Naive thymus-derived CD4-positive, alpha-beta T cell (primary cell): ENCODE measurements at regions not wholly inside any gene's neighbourhood (a gene's known extent, or its start where the extent isn't known, plus 50 kb on each side); places are given as distances from the start of the nearest gene placed in this dataset.
A peak's percentile ranks its signal among the peaks of the same experiment; 100 is the strongest.

Source experiments
- ATAC-seq: fragments of 150-1000 bp; cut with Tn5 transposase; 2 replicates; pipeline ENCODE4 v1.10.0; 2021; ENCODE audit warnings: mild to moderate bottlenecking, moderate library complexity
- CTCF ChIA-PET: fragments of 350-600 bp; sonication (Branson Sonifier 250); formaldehyde crosslinking; loops from one replicate; lab custom pipeline; 2021; ENCODE audit warnings: antibody characterized with exemption; lab: Charles Lee
- POLR2A ChIA-PET: fragments of 350-600 bp; sonication (Branson Sonifier 250); formaldehyde crosslinking; loops from one replicate; lab custom pipeline; 2021; ENCODE audit warnings: antibody characterized with exemption, inconsistent platforms; lab: Charles Lee
- DNase-seq, 9 donors: peaks; one replicate each; pipeline versions ENCODE4 v3.0.0 to v3.0.0-alpha.2; 2020 to 2022; ENCODE audit warnings: mixed read lengths in 1 of 9
- H3K27ac ChIP-seq: one replicate; pipeline ENCODE4 v1.7.0; 2013; ENCODE audit warnings: mild to moderate bottlenecking, low read depth, low read length, moderate library complexity
- H3K27me3 ChIP-seq, 2 donors: one replicate each; pipeline ENCODE4 v1.7.0; 2013; ENCODE audit warnings: low read length in 2 of 2, mild to moderate bottlenecking in 2 of 2, moderate library complexity in 2 of 2; ENCODE audit not compliant: control insufficient read depth in 2 of 2, insufficient read depth in 2 of 2
- H3K36me3 ChIP-seq, 3 experiments: 1 replicate in 2 of 3; 2 replicates in 1 of 3; pipeline ENCODE4 v1.7.0; 2013; ENCODE audit warnings: low read length in 3 of 3, mild to moderate bottlenecking in 3 of 3, moderate library complexity in 1 of 3; ENCODE audit not compliant: insufficient read depth in 3 of 3, control insufficient read depth in 2 of 3
- H3K4me1 ChIP-seq, 2 donors: one replicate each; pipeline ENCODE4 v1.7.0; 2013; ENCODE audit warnings: low read length in 2 of 2, mild to moderate bottlenecking in 2 of 2, moderate library complexity in 1 of 2; ENCODE audit not compliant: control insufficient read depth in 2 of 2, insufficient read depth in 2 of 2
- H3K4me3 ChIP-seq: 2 replicates; pipeline ENCODE4 v1.7.0; 2013; ENCODE audit warnings: mild to moderate bottlenecking, low read length
- H3K9me3 ChIP-seq, 3 experiments: 1 replicate in 2 of 3; 2 replicates in 1 of 3; pipeline ENCODE4 v1.7.0; 2013; ENCODE audit warnings: low read length in 3 of 3; ENCODE audit not compliant: control insufficient read depth in 2 of 3
- H3K27ac Mint-ChIP-seq, 9 donors: one replicate each; pipeline ENCODE4 v1.8.0; 2020 to 2022; ENCODE audit warnings: mixed read lengths in 9 of 9, mild to moderate bottlenecking in 8 of 9, moderate library complexity in 5 of 9, inconsistent platforms in 2 of 9
- H3K27me3 Mint-ChIP-seq, 5 donors: one replicate each; pipeline ENCODE4 v1.8.0; 2021 to 2022; ENCODE audit warnings: mixed read lengths in 5 of 5, mild to moderate bottlenecking in 1 of 5
- H3K36me3 Mint-ChIP-seq, 5 donors: one replicate each; pipeline ENCODE4 v1.8.0; 2020 to 2022; ENCODE audit warnings: mixed read lengths in 5 of 5, mild to moderate bottlenecking in 3 of 5, inconsistent platforms in 1 of 5
- H3K4me1 Mint-ChIP-seq, 7 donors: one replicate each; pipeline ENCODE4 v1.8.0; 2020 to 2022; ENCODE audit warnings: mixed read lengths in 7 of 7, mild to moderate bottlenecking in 3 of 7, inconsistent platforms in 1 of 7
- H3K4me3 Mint-ChIP-seq, 10 donors: one replicate each; pipeline ENCODE4 v1.8.0; 2020 to 2022; ENCODE audit warnings: mild to moderate bottlenecking in 10 of 10, mixed read lengths in 10 of 10, moderate library complexity in 6 of 10, inconsistent platforms in 2 of 10
- H3K9me3 Mint-ChIP-seq, 11 donors: one replicate each; pipeline ENCODE4 v1.8.0; 2020 to 2022; ENCODE audit warnings: mixed read lengths in 11 of 11, mild to moderate bottlenecking in 4 of 11, inconsistent platforms in 1 of 11, moderate library complexity in 1 of 11
- intact Hi-C, 2 donors: fragments of 100-400 bp; cut with micrococcal nuclease; formaldehyde crosslinking; loops; one replicate each; pipeline ENCODE4 v1.15.1; 2023

- Mint-ChIP-seq H3K27ac (no peak overlapping the region), H3K4me3 (no peak overlapping the region), H3K9me3 (peaks cover 0 to 2% (median 0%) of the 10 kb centered on the region in 11 donors), H3K27me3 (peaks cover 7 to 26% (median 11%) of the 10 kb centered on the region in 5 donors), H3K36me3 (no peaks in the 10 kb centered on the region), H3K4me1 (no peaks in the 10 kb centered on the region)
- peaks cover 0 to 4% of the 10 kb centered on the region in 2 donors for H3K27me3 ChIP-seq
- POLR2A ChIA-PET: no interaction called here
- no peaks in the 10 kb centered on the region for H3K9me3 ChIP-seq
- no peak overlapping the region for H3K27ac ChIP-seq
- CTCF ChIA-PET: no interaction called here
- H3K4me3 ChIP-seq: no peak overlapping the region
- DNase-seq: no peak
- no peak for ATAC-seq
- no peaks in the 10 kb centered on the region for H3K36me3 ChIP-seq
- intact Hi-C loops: no loop called here
- no peaks in the 10 kb centered on the region for H3K4me1 ChIP-seq
Measured at GRCh38 chr5:86671536-86671935, 53.8 kb downstream of the COX7C start.

GRCh38 chr5:86674069-86674468, 56.3 kb downstream of the COX7C start:
- Histone ChIP-seq H3K4me1 (no peaks in the 10 kb centered on the region), H3K36me3 (no peaks in the 10 kb centered on the region), H3K27me3 (peaks cover 0 to 4% of the 10 kb centered on the region in 2 donors), H3K9me3 (no peaks in the 10 kb centered on the region), H3K4me3 (no peak overlapping the region), H3K27ac (no peak overlapping the region)
- Mint-ChIP-seq H3K36me3 (no peaks in the 10 kb centered on the region), H3K27me3 (peaks cover 7 to 19% (median 11%) of the 10 kb centered on the region in 5 donors), H3K27ac (no peak overlapping the region), H3K4me1 (no peaks in the 10 kb centered on the region), H3K4me3 (no peak overlapping the region), H3K9me3 (peaks cover 0 to 2% (median 0%) of the 10 kb centered on the region in 11 donors)
- intact Hi-C loops: no loop called here
- ChIA-PET POLR2A (no interaction called here), CTCF (interaction anchor here (0.6 kb wide), 1 partner anchor 10 kb away, joined by 3 read pairs; no protein-coding TSS in a partner anchor)
- no peak for ATAC-seq
- DNase-seq: no peak

GRCh38 chr5:86675311-86675710, 57.6 kb downstream of the COX7C start:
- Histone ChIP-seq H3K4me1 (no peaks in the 10 kb centered on the region), H3K9me3 (no peaks in the 10 kb centered on the region), H3K27me3 (peaks cover 0 to 4% of the 10 kb centered on the region in 2 donors), H3K27ac (no peak overlapping the region), H3K36me3 (no peaks in the 10 kb centered on the region), H3K4me3 (no peak overlapping the region)
- Mint-ChIP-seq H3K27me3 (peaks cover 7 to 15% (median 11%) of the 10 kb centered on the region in 5 donors), H3K4me3 (no peak overlapping the region), H3K27ac (no peak overlapping the region), H3K9me3 (peaks cover 0 to 2% (median 0%) of the 10 kb centered on the region in 11 donors), H3K4me1 (no peaks in the 10 kb centered on the region), H3K36me3 (no peaks in the 10 kb centered on the region)
- DNase-seq (no peak), ATAC-seq (no peak)
- ChIA-PET POLR2A (no interaction called here), CTCF (no interaction called here)
- intact Hi-C loops: no loop called here

- CTCF ChIA-PET: interaction anchor here (0.7 kb wide), 1 partner anchor 12 kb away, joined by 3 read pairs; no protein-coding TSS in a partner anchor
- Histone ChIP-seq H3K9me3 (no peaks in the 10 kb centered on the region), H3K4me1 (no peaks in the 10 kb centered on the region), H3K4me3 (no peak overlapping the region), H3K27ac (no peak overlapping the region), H3K36me3 (no peaks in the 10 kb centered on the region), H3K27me3 (no peaks in the 10 kb centered on the region)
- ATAC-seq (no peak), DNase-seq (peak in 5 of 9 donors; percentile 2 to 21 (median 11))
- no peaks in the 10 kb centered on the region for H3K9me3 Mint-ChIP-seq
- no peaks in the 10 kb centered on the region for H3K4me1 Mint-ChIP-seq
- intact Hi-C loops: no loop called here
- POLR2A ChIA-PET: no interaction called here
- H3K4me3 Mint-ChIP-seq: no peak overlapping the region
- H3K27me3 Mint-ChIP-seq: peaks cover 0 to 17% (median 3%) of the 10 kb centered on the region in 5 donors
- no peak overlapping the region for H3K27ac Mint-ChIP-seq
- H3K36me3 Mint-ChIP-seq: no peaks in the 10 kb centered on the region
Measured at GRCh38 chr5:86679529-86679928, 61.8 kb downstream of the COX7C start.

GRCh38 chr5:86679949-86680348, 62.2 kb downstream of the COX7C start:
- Histone ChIP-seq H3K4me1 (no peaks in the 10 kb centered on the region), H3K4me3 (no peak overlapping the region), H3K36me3 (no peaks in the 10 kb centered on the region), H3K9me3 (no peaks in the 10 kb centered on the region), H3K27me3 (no peaks in the 10 kb centered on the region), H3K27ac (no peak overlapping the region)
- intact Hi-C loops: no loop called here
- DNase-seq (no peak), ATAC-seq (no peak)
- POLR2A ChIA-PET: no interaction called here
- no peaks in the 10 kb centered on the region for H3K36me3 Mint-ChIP-seq
- no peaks in the 10 kb centered on the region for H3K9me3 Mint-ChIP-seq
- no peak overlapping the region for H3K4me3 Mint-ChIP-seq
- H3K4me1 Mint-ChIP-seq: no peaks in the 10 kb centered on the region
- H3K27me3 Mint-ChIP-seq: peaks cover 0 to 18% (median 3%) of the 10 kb centered on the region in 5 donors
- no peak overlapping the region for H3K27ac Mint-ChIP-seq
- CTCF ChIA-PET: no interaction called here

- no peak overlapping the region for H3K4me3 ChIP-seq
- H3K27ac ChIP-seq: no peak overlapping the region
- Mint-ChIP-seq H3K4me3 (no peak overlapping the region), H3K9me3 (no peaks in the 10 kb centered on the region), H3K27ac (no peak overlapping the region), H3K27me3 (peaks cover 0 to 18% (median 3%) of the 10 kb centered on the region in 5 donors), H3K36me3 (no peaks in the 10 kb centered on the region), H3K4me1 (no peaks in the 10 kb centered on the region)
- ChIA-PET POLR2A (no interaction called here), CTCF (interaction anchor here (0.7 kb wide), 1 partner anchor 10 kb away, joined by 3 read pairs; no protein-coding TSS in a partner anchor)
- no peaks in the 10 kb centered on the region for H3K36me3 ChIP-seq
- no peaks in the 10 kb centered on the region for H3K9me3 ChIP-seq
- H3K4me1 ChIP-seq: no peaks in the 10 kb centered on the region
- no peak for DNase-seq
- intact Hi-C loops: no loop called here
- no peaks in the 10 kb centered on the region for H3K27me3 ChIP-seq
- no peak for ATAC-seq
Measured at GRCh38 chr5:86684222-86684621, 66.5 kb downstream of the COX7C start.

- Mint-ChIP-seq H3K27ac (no peak overlapping the region), H3K27me3 (peaks cover 0 to 18% (median 2%) of the 10 kb centered on the region in 5 donors), H3K4me1 (no peaks in the 10 kb centered on the region), H3K36me3 (no peaks in the 10 kb centered on the region), H3K9me3 (no peaks in the 10 kb centered on the region), H3K4me3 (no peak overlapping the region)
- Histone ChIP-seq H3K9me3 (no peaks in the 10 kb centered on the region), H3K27ac (no peak overlapping the region), H3K36me3 (no peaks in the 10 kb centered on the region), H3K4me3 (no peak overlapping the region), H3K4me1 (no peaks in the 10 kb centered on the region), H3K27me3 (no peaks in the 10 kb centered on the region)
- CTCF ChIA-PET: no interaction called here
- ATAC-seq: no peak
- POLR2A ChIA-PET: no interaction called here
- no peak for DNase-seq
- intact Hi-C loops: no loop called here
Measured at GRCh38 chr5:86686046-86686445, 68.3 kb downstream of the COX7C start.
